Fibroblast of villous mesenchyme (primary cell): ENCODE measurements at regions not wholly inside any gene's neighbourhood (a gene's known extent, or its start where the extent isn't known, plus 50 kb on each side); places are given as distances from the start of the nearest gene placed in this dataset.
"Not testable (repeated sequence)": the region's sequence is repeated elsewhere in the genome, so short reads cannot be mapped to it uniquely, and the experiment has no call there.

ENCODE experiments used
- DNase-seq: peaks from one replicate; pipeline ENCODE4 v3.0.0-alpha.2; 2010; ENCODE audit warnings: low read depth
- H3K4me3 ChIP-seq: 2 replicates; pipeline ENCODE4 v1.5.1; 2011; ENCODE audit warnings: low read depth, mild to moderate bottlenecking, low read length
- CTCF ChIP-seq: IDR thresholded peaks from 2 replicates; pipeline ENCODE4 v1.5.1; 2012; ENCODE audit warnings: low read depth, mild to moderate bottlenecking, low read length; ENCODE audit not compliant: insufficient read depth

GRCh38 chr2:89831641-89832498, 1140.4 kb downstream of the RPIA start:
- DNase-seq: no peak
- TF ChIP-seq CTCF: no peak
- H3K4me3 ChIP-seq: no peak overlapping the region

- DNase-seq: no peak
- no peak overlapping the region for H3K4me3 ChIP-seq
- no peak for TF ChIP-seq CTCF
Measured at GRCh38 chr2:89833116-89833779, 1141.8 kb downstream of the RPIA start.

GRCh38 chr2:89833780-89834117, 1142.3 kb downstream of the RPIA start:
- DNase-seq: peak; percentile 38
- H3K4me3 ChIP-seq: no peak overlapping the region
- no peak for TF ChIP-seq CTCF

- H3K4me3 ChIP-seq: no peak overlapping the region
- DNase-seq: no peak
- no peak for TF ChIP-seq CTCF
Measured at GRCh38 chr2:89834306-89834705, 1142.8 kb downstream of the RPIA start.

GRCh38 chr2:89836326-89836725, 1144.9 kb downstream of the RPIA start:
- peak; percentile 43 for DNase-seq
- H3K4me3 ChIP-seq: not testable (repeated sequence)

- TF ChIP-seq CTCF: no peak
- H3K4me3 ChIP-seq: no peak overlapping the region
- no peak for DNase-seq
Measured at GRCh38 chr2:89837962-89838625, 1146.6 kb downstream of the RPIA start.

GRCh38 chr2:89840175-89840574, 1148.7 kb downstream of the RPIA start:
- not testable (repeated sequence) for H3K4me3 ChIP-seq

GRCh38 chr2:89840781-89841475, 1149.5 kb downstream of the RPIA start:
- H3K4me3 ChIP-seq, DNase-seq: not testable (repeated sequence)

More at GRCh38 chr2:89840175-89840574, 1148.7 kb downstream of the RPIA start:
- not testable (repeated sequence) for DNase-seq
